H1 (cell line): ENCODE measurements at regions not wholly inside any gene's neighbourhood (a gene's known extent, or its start where the extent isn't known, plus 50 kb on each side); places are given as distances from the start of the nearest gene placed in this dataset.

Experiments used
- CTCF ChIA-PET: fragments of 300-600 bp; sonication (Branson Sonifier 250); formaldehyde crosslinking; loops from one replicate; lab custom pipeline; 2021; ENCODE audit not compliant: partially characterized antibody; lab: Charles Lee
- POLR2A ChIA-PET: fragments of 300-600 bp; sonication (Branson Sonifier 250); formaldehyde crosslinking; loops from one replicate; lab custom pipeline; 2021; ENCODE audit warnings: inconsistent platforms; ENCODE audit not compliant: partially characterized antibody; lab: Charles Lee
- DNase-seq, 2 experiments: peaks; one replicate each; pipeline versions ENCODE4 v3.0.0 to v3.0.0-alpha.2; 2010 to 2022; ENCODE audit warnings: low spot score in 2 of 2, low read depth in 1 of 2, mixed read lengths in 1 of 2
- FAIRE-seq: peaks from 2 replicates; lab custom pipeline; 2011; peaks lifted over from hg19 to GRCh38; lab: Jason Lieb, UNC
- H2AFZ ChIP-seq: 2 replicates; pipeline ENCODE4 v1.8.1; 2012; ENCODE audit warnings: low read length, inconsistent platforms
- H2AK5ac ChIP-seq: 2 replicates; pipeline ENCODE4 v1.6.1; 2013; ENCODE audit warnings: low read depth, low read length
- H2BK120ac ChIP-seq: replicated peaks from 2 replicates; pipeline ENCODE3; 2013; ENCODE audit warnings: low read depth, low read length, inconsistent platforms
- H2BK12ac ChIP-seq: 2 replicates; pipeline ENCODE4 v1.6.1; 2013; ENCODE audit warnings: low read depth, low read length
- H2BK15ac ChIP-seq: 2 replicates; pipeline ENCODE4 v1.6.1; 2013; ENCODE audit warnings: low read length
- H2BK20ac ChIP-seq: 2 replicates; pipeline ENCODE4 v1.6.1; 2013; ENCODE audit warnings: low read length
- H2BK5ac ChIP-seq: 2 replicates; pipeline ENCODE4 v1.6.1; 2013; ENCODE audit warnings: low read depth, low read length
- H3K14ac ChIP-seq: 2 replicates; pipeline ENCODE4 v1.6.1; 2013; ENCODE audit warnings: inconsistent platforms; ENCODE audit not compliant: insufficient read length
- H3K18ac ChIP-seq: 2 replicates; pipeline ENCODE4 v1.6.1; 2013; ENCODE audit warnings: low read length; ENCODE audit errors: extremely low read depth
- H3K23ac ChIP-seq: 2 replicates; pipeline ENCODE4 v1.6.1; 2013; ENCODE audit warnings: inconsistent platforms; ENCODE audit not compliant: insufficient read length
- H3K23me2 ChIP-seq: 2 replicates; pipeline ENCODE4 v1.6.1; 2013; ENCODE audit warnings: low read depth, low read length
- H3K27ac ChIP-seq: 2 replicates; pipeline ENCODE4 v1.6.1; 2011; ENCODE audit warnings: low read depth, low read length, inconsistent platforms
- H3K27me3 ChIP-seq, 4 experiments: replicated peaks in 1 of 4; 1 replicate in 1 of 4; 2 replicates in 3 of 4; pipeline versions ENCODE4 v1.6.1 to v1.8.1; 2011 to 2013; ENCODE audit warnings: low read length in 3 of 4, mild to moderate bottlenecking in 3 of 4, inconsistent platforms in 2 of 4, mixed read lengths in 2 of 4, moderate library complexity in 1 of 4; ENCODE audit not compliant: control insufficient read depth in 3 of 4, insufficient read depth in 3 of 4; ENCODE audit errors: extremely low read depth in 1 of 4
- H3K36me3 ChIP-seq, 4 experiments: 2 replicates each; pipeline versions ENCODE4 v1.6.1 to v1.8.1; 2011 to 2013; ENCODE audit warnings: mild to moderate bottlenecking in 4 of 4, low read length in 3 of 4, moderate library complexity in 2 of 4, control low read depth in 1 of 4, inconsistent platforms in 1 of 4; ENCODE audit not compliant: insufficient read depth in 4 of 4, control insufficient read depth in 2 of 4
- H3K4ac ChIP-seq: replicated peaks from 2 replicates; pipeline ENCODE3; 2013; ENCODE audit warnings: low read length, low read depth, mixed read lengths, inconsistent platforms; ENCODE audit not compliant: insufficient read length
- H3K4me1 ChIP-seq, 4 experiments: replicated peaks in 1 of 4; 1 replicate in 1 of 4; 2 replicates in 3 of 4; pipeline versions ENCODE4 v1.6.1 to v1.8.1; 2011 to 2013; ENCODE audit warnings: low read length in 3 of 4, inconsistent platforms in 2 of 4, mixed read lengths in 1 of 4; ENCODE audit not compliant: insufficient read depth in 4 of 4, control insufficient read depth in 3 of 4
- H3K4me2 ChIP-seq, 2 experiments: 2 replicates each; pipeline versions ENCODE4 v1.6.1 to v1.8.1; 2011 to 2013; ENCODE audit warnings: low read depth in 2 of 2, low read length in 2 of 2, control low read depth in 1 of 2, inconsistent platforms in 1 of 2, mild to moderate bottlenecking in 1 of 2; ENCODE audit not compliant: insufficient read depth in 1 of 2
- H3K4me3 ChIP-seq, 4 experiments: fragments of 200-600, 300-600 bp in 1 of 4; sonication (generic), shearing (Covaris generic), sonication (Bioruptor Twin) in 1 of 4; 2 replicates each; pipeline versions ENCODE4 v1.5.1 to v1.8.1; 2011 to 2016; ENCODE audit warnings: low read length in 4 of 4, low read depth in 3 of 4, control low read depth in 2 of 4, inconsistent platforms in 2 of 4, mild to moderate bottlenecking in 2 of 4, mixed read lengths in 1 of 4, moderate library complexity in 1 of 4; ENCODE audit not compliant: insufficient read depth in 2 of 4; ENCODE audit errors: extremely low read depth in 1 of 4
- H3K56ac ChIP-seq: replicated peaks from 2 replicates; pipeline ENCODE3; 2013; ENCODE audit warnings: low read depth, mild to moderate bottlenecking, mixed read lengths, low read length, inconsistent platforms; ENCODE audit not compliant: insufficient read length
- H3K79me1 ChIP-seq: 2 replicates; pipeline ENCODE4 v1.6.1; 2013; ENCODE audit warnings: low read depth, low read length, control low read depth
- H3K79me2 ChIP-seq, 2 experiments: 2 replicates each; pipeline versions ENCODE4 v1.6.1 to v1.8.1; 2012 to 2013; ENCODE audit warnings: low read length in 2 of 2, mild to moderate bottlenecking in 2 of 2, inconsistent platforms in 1 of 2; ENCODE audit not compliant: insufficient read depth in 2 of 2, control insufficient read depth in 1 of 2
- H3K9ac ChIP-seq, 4 experiments: replicated peaks in 1 of 4; 1 replicate in 1 of 4; 2 replicates in 3 of 4; pipeline versions ENCODE4 v1.6.1 to v1.8.1; 2011 to 2013; ENCODE audit warnings: low read depth in 3 of 4, low read length in 3 of 4, control low read depth in 2 of 4, mild to moderate bottlenecking in 2 of 4, moderate library complexity in 2 of 4, inconsistent platforms in 1 of 4; ENCODE audit errors: extremely low read depth in 1 of 4
- H3K9me3 ChIP-seq, 2 experiments: 2 replicates each; pipeline versions ENCODE4 v1.6.1 to v1.8.1; 2012 to 2013; ENCODE audit warnings: mild to moderate bottlenecking in 2 of 2, moderate library complexity in 2 of 2, control low read depth in 1 of 2, inconsistent platforms in 1 of 2, low read depth in 1 of 2, low read length in 1 of 2, mixed read lengths in 1 of 2; ENCODE audit not compliant: insufficient read depth in 2 of 2
- H4K20me1 ChIP-seq, 2 experiments: replicated peaks in 1 of 2; 2 replicates each; pipeline versions ENCODE3 to v1.8.1; 2011 to 2013; ENCODE audit warnings: inconsistent platforms in 2 of 2, low read length in 2 of 2, mild to moderate bottlenecking in 1 of 2; ENCODE audit not compliant: insufficient read depth in 2 of 2, control insufficient read depth in 1 of 2
- H4K5ac ChIP-seq: 2 replicates; pipeline ENCODE4 v1.6.1; 2013; ENCODE audit warnings: low read length, low read depth, mixed read lengths, inconsistent platforms; ENCODE audit not compliant: insufficient read length
- H4K8ac ChIP-seq: 2 replicates; pipeline ENCODE4 v1.8.0; 2013; ENCODE audit warnings: mild to moderate bottlenecking, moderate library complexity, low read length, inconsistent platforms; ENCODE audit not compliant: insufficient read depth; ENCODE audit errors: extremely low read depth
- H4K91ac ChIP-seq: replicated peaks from 2 replicates; pipeline ENCODE3; 2013; ENCODE audit warnings: low read length, mixed read lengths, inconsistent platforms; ENCODE audit not compliant: insufficient read length
- CREB1 ChIP-seq: IDR thresholded peaks from 2 replicates; pipeline ENCODE4 v1.6.1; 2012; ENCODE audit warnings: inconsistent platforms
- RFX5 ChIP-seq: IDR thresholded peaks from 2 replicates; pipeline ENCODE4 v1.6.1; 2011; ENCODE audit warnings: low read depth, low read length, improper control_type of control experiment, borderline replicate concordance
- SIX5 ChIP-seq: IDR thresholded peaks from 2 replicates; pipeline ENCODE4 v1.6.1; 2011; ENCODE audit warnings: mild to moderate bottlenecking, low read depth, low read length
- TCF12 ChIP-seq: IDR thresholded peaks from 2 replicates; pipeline ENCODE4 v1.6.1; 2011; ENCODE audit warnings: low read depth, mild to moderate bottlenecking, low read length
- USF2 ChIP-seq: IDR thresholded peaks from 2 replicates; pipeline ENCODE4 v1.6.1; 2011; ENCODE audit warnings: low read length, improper control_type of control experiment
- WGBS, 2 experiments: shearing (Covaris generic) in 1 of 2; methylation state at CpG; one replicate each; pipeline versions ENCODE4 v1.1.6 to v1.1.7; 2013 to 2015; ENCODE audit warnings: low lambda C conversion rate in 2 of 2, mixed read lengths in 2 of 2, inconsistent platforms in 1 of 2, low coverage in 1 of 2, missing lambda C conversion rate in 1 of 2; ENCODE audit not compliant: insufficient replicate concordance in 2 of 2, insufficient coverage in 1 of 2, insufficient read length in 1 of 2; ENCODE audit errors: extremely low coverage in 1 of 2, missing lambda C conversion rate in 1 of 2; 5-methylcytosine and 5-hydroxymethylcytosine counted together

GRCh38 chr13:23991119-23991518 lies 93.8 kb upstream of the C1QTNF9B start:
- no peak for DNase-seq

More at GRCh38 chr13:23991119-23991518, 93.8 kb upstream of the C1QTNF9B start:
- Histone ChIP-seq H4K20me1 (no peaks in the 10 kb centered on the region), H2BK15ac (no peak overlapping the region), H3K9ac (no peak overlapping the region), H3K27ac (no peak overlapping the region), H3K79me1 (no peaks in the 10 kb centered on the region), H4K91ac (no peak overlapping the region), H3K27me3 (no peaks in the 10 kb centered on the region)
- TF ChIP-seq TCF12 (no peak), USF2 (no peak), CREB1 (no peak), RFX5 (no peak), SIX5 (no peak)
- TF ChIP-seq, all 59 proteins: peak for 0
- H2BK120ac ChIP-seq: no peak overlapping the region
- H3K4me3 ChIP-seq: no peak overlapping the region
- no peak overlapping the region for H4K8ac ChIP-seq
- no peak overlapping the region for H2AFZ ChIP-seq
- no peak overlapping the region for H3K56ac ChIP-seq
- H4K5ac ChIP-seq: no peak overlapping the region
- no peaks in the 10 kb centered on the region for H3K79me2 ChIP-seq
- FAIRE-seq: no peak
- H3K18ac ChIP-seq: no peak overlapping the region
- H3K4me1 ChIP-seq: no peaks in the 10 kb centered on the region
- H3K4ac ChIP-seq: no peak overlapping the region
- no peak overlapping the region for H3K23ac ChIP-seq
- H2BK5ac ChIP-seq: no peak overlapping the region
- 83% methylated on average over 3 of the region's 3 CpGs; no CpG with 5 or more reads in 1 of the 2 experiments for WGBS, 2 experiments
- no peak overlapping the region for H3K14ac ChIP-seq
- no peak overlapping the region for H2BK20ac ChIP-seq
- ChIA-PET CTCF (interaction anchor here (1.3 to 1.8 kb wide), 2 partner anchors 14 to 101 kb away, joined by 3 to 5 read pairs; no protein-coding TSS in a partner anchor), POLR2A (no interaction called here)
- H3K9me3 ChIP-seq: no peaks in the 10 kb centered on the region
- H3K4me2 ChIP-seq: no peak overlapping the region
- H3K23me2 ChIP-seq: no peaks in the 10 kb centered on the region
- no peak overlapping the region for H2BK12ac ChIP-seq
- H3K36me3 ChIP-seq: no peaks in the 10 kb centered on the region
- H2AK5ac ChIP-seq: no peak overlapping the region
